GM19468 (cell line): ENCODE measurements at regions not wholly inside any gene's neighbourhood (a gene's known extent, or its start where the extent isn't known, plus 50 kb on each side); places are given as distances from the start of the nearest gene placed in this dataset.

Experiments
- ATAC-seq: cut with Tn5 transposase; IDR thresholded peaks from one replicate; pipeline ENCODE4 v1.9.1; 2021; ENCODE audit warnings: mild to moderate bottlenecking, moderate library complexity, moderate number of reproducible peaks; ENCODE audit not compliant: unreplicated experiment; ENCODE audit errors: extremely low read depth

- ATAC-seq = no peak
These were observed 77.8 kb upstream of the PHACTR3 start for GRCh38 chr20:59526242-59527225.

GRCh38 chr20:59530782-59531181 is 73.6 kb upstream of the PHACTR3 start:
- no peak for ATAC-seq

DNA sequence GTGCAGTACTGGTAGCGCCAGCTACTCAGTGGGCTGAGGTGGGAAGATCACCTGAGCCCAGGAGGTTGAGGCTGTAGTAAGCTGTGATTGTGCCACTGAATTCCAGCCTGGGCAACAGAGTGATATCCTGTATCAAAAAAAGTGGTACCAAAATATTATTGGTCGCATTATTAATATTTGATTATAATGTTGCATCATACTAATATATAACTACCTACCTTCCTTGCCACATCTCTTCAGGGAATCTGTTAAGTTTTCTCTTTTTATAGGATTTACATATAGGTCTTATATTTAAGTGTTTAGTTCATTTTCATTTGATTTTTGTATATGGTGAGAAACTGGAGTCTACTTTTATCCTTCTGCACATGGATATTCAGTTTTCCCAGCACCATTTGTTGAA is 66.3 kb upstream of the PHACTR3 start:
- ATAC-seq = no peak

DNA sequence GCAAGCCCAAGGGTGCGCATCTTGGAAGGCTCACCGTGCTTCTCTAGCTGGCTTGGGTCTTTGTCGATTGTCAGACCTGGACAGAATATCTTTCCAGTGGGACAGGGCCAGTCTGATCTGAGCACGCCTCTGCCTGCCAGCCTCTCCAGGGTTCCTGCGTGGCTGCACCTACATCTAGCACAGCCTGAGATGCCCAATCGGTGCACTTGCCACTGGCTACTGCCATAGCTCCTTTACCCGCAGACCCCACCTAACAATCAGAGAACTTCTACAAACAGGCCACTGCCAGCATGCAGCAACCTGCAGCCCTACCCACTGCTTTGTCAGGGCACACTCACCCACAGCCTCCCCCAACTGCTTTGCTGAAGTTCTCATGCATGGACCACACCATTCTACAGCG is 56.7 kb upstream of the PHACTR3 start:
- no peak for ATAC-seq
